OCI-LY7 (cell line): ENCODE measurements at regions not wholly inside any gene's neighbourhood (a gene's known extent, or its start where the extent isn't known, plus 50 kb on each side); places are given as distances from the start of the nearest gene placed in this dataset.
"Not testable (repeated sequence)": the region's sequence is repeated elsewhere in the genome, so short reads cannot be mapped to it uniquely, and the experiment has no call there.

Source experiments
- BruUV-seq: library from RNA; stranded (reverse); fragments of 400-500 nt; replicated peaks from 2 replicates; lab custom pipeline; 2021; lab: Mats Ljungman, UMichigan
- CTCF ChIA-PET: fragments of 300-600 bp; sonication (Branson Sonifier 250); formaldehyde crosslinking; loops from one replicate; lab custom pipeline; 2022; ENCODE audit warnings: antibody characterized with exemption; ENCODE audit not compliant: unreplicated experiment; lab: Charles Lee
- POLR2A ChIA-PET: fragments of 300-600 bp; sonication (Branson Sonifier 250); formaldehyde crosslinking; loops from one replicate; lab custom pipeline; 2022; ENCODE audit warnings: antibody characterized with exemption; lab: Charles Lee
- DNase-seq: peaks from one replicate; pipeline ENCODE4 v3.0.0-alpha.2; 2015; ENCODE audit warnings: low spot score
- H2AFZ ChIP-seq: fragments of 200-600 bp; sonication (generic), shearing (Covaris generic); 2 replicates; pipeline ENCODE4 v1.6.1; 2014; ENCODE audit warnings: mild to moderate bottlenecking, antibody characterized with exemption, low read length, moderate library complexity
- H3K27ac ChIP-seq: fragments of 200-600 bp; sonication (generic); 2 replicates; pipeline ENCODE4 v1.5.1; 2014; ENCODE audit warnings: mixed run types, low read depth, mild to moderate bottlenecking, moderate library complexity, low read length, inconsistent platforms; ENCODE audit not compliant: poor library complexity, severe bottlenecking
- H3K36me3 ChIP-seq: fragments of 200-600 bp; sonication (generic); 2 replicates; pipeline ENCODE4 v1.6.1; 2014; ENCODE audit warnings: mild to moderate bottlenecking, antibody characterized with exemption, low read length, moderate library complexity, mixed read lengths; ENCODE audit not compliant: insufficient read depth
- H3K4me1 ChIP-seq: fragments of 200-600 bp; sonication (generic); 2 replicates; pipeline ENCODE4 v1.5.1; 2014; ENCODE audit warnings: mild to moderate bottlenecking, low read length; ENCODE audit not compliant: insufficient read depth, poor library complexity, severe bottlenecking
- H3K4me2 ChIP-seq: fragments of 200-600 bp; sonication (generic); 2 replicates; pipeline ENCODE4 v1.6.1; 2014; ENCODE audit warnings: mild to moderate bottlenecking, low read length
- H3K4me3 ChIP-seq: fragments of 200-600 bp; sonication (generic); 2 replicates; pipeline ENCODE4 v1.5.1; 2014; ENCODE audit warnings: mild to moderate bottlenecking, low read depth, low read length; ENCODE audit not compliant: poor library complexity, severe bottlenecking
- H3K79me2 ChIP-seq: fragments of 200-600 bp; sonication (generic); 2 replicates; pipeline ENCODE4 v1.6.1; 2016; ENCODE audit warnings: low read depth, mild to moderate bottlenecking, low read length, moderate library complexity, mixed read lengths; ENCODE audit not compliant: insufficient read depth
- H3K9me2 ChIP-seq: fragments of 200-600 bp; sonication (generic); 2 replicates; pipeline ENCODE4 v1.6.1; 2016; ENCODE audit warnings: mild to moderate bottlenecking, low read length, mixed read lengths; ENCODE audit not compliant: insufficient read depth
- H3K9me3 ChIP-seq: fragments of 200-600 bp; sonication (generic); 2 replicates; pipeline ENCODE4 v1.6.1; 2014; ENCODE audit warnings: mild to moderate bottlenecking, mixed run types, low read length, mixed read lengths
- H4K20me1 ChIP-seq: fragments of 200-600 bp; sonication (generic); 2 replicates; pipeline ENCODE4 v1.6.1; 2014; ENCODE audit warnings: mild to moderate bottlenecking, antibody characterized with exemption, low read length, moderate library complexity, mixed read lengths; ENCODE audit not compliant: insufficient read depth
- CTCF ChIP-seq: fragments of 200-600 bp; sonication (generic); conservative IDR thresholded peaks from 2 replicates; pipeline ENCODE4 v1.5.1; 2014; ENCODE audit warnings: mild to moderate bottlenecking, antibody characterized with exemption, low read length, moderate library complexity, mixed read lengths
- EZH2phosphoT487 ChIP-seq: fragments of 200-600 bp; sonication (generic); IDR thresholded peaks from 2 replicates; pipeline ENCODE4 v1.6.1; 2018; ENCODE audit warnings: low read depth, borderline replicate concordance, mild to moderate bottlenecking, mixed run types, antibody characterized with exemption, low read length, moderate library complexity, mixed read lengths
- intact Hi-C: fragments of 100-400 bp; cut with micrococcal nuclease; formaldehyde crosslinking; loops from one replicate; pipeline ENCODE4 v1.10.0; 2022; ENCODE audit not compliant: unreplicated experiment

- H3K4me2 ChIP-seq: no peak overlapping the region
- no peak overlapping the region for H2AFZ ChIP-seq
- CTCF ChIA-PET: no interaction called here
- POLR2A ChIA-PET: interaction anchor here (0.8 to 1.0 kb wide), 2 partner anchors 148 to 219 kb away, joined by 4 to 7 read pairs; no protein-coding TSS in a partner anchor
- no peaks in the 10 kb centered on the region for H4K20me1 ChIP-seq
- H3K4me3 ChIP-seq: no peak overlapping the region
- no peaks in the 10 kb centered on the region for H3K36me3 ChIP-seq
- no peak for DNase-seq
- no peaks in the 10 kb centered on the region for H3K79me2 ChIP-seq
- intact Hi-C loops: no loop called here
- no peaks in the 10 kb centered on the region for H3K9me2 ChIP-seq
- no peak overlapping the region for H3K27ac ChIP-seq
- H3K9me3 ChIP-seq: no peaks in the 10 kb centered on the region
- TF ChIP-seq EZH2phosphoT487 (no peak), CTCF (no peak)
- H3K4me1 ChIP-seq: no peaks in the 10 kb centered on the region
- no TSS peak for BruUV-seq
Measured at GRCh38 chr3:25915673-25916072, 125.8 kb downstream of the OXSM start.

- no peaks in the 10 kb centered on the region for H3K9me2 ChIP-seq
- no peak for DNase-seq
- no peak overlapping the region for H3K4me3 ChIP-seq
- no TSS peak for BruUV-seq
- TF ChIP-seq CTCF (no peak), EZH2phosphoT487 (no peak)
- intact Hi-C loops: no loop called here
- CTCF ChIA-PET: no interaction called here
- H3K9me3 ChIP-seq: no peaks in the 10 kb centered on the region
- H4K20me1 ChIP-seq: no peaks in the 10 kb centered on the region
- H2AFZ ChIP-seq: no peak overlapping the region
- no peak overlapping the region for H3K27ac ChIP-seq
- POLR2A ChIA-PET: interaction anchor here (1.0 kb wide), 1 partner anchor 147 kb away, joined by 4 read pairs; no protein-coding TSS in a partner anchor
- no peaks in the 10 kb centered on the region for H3K4me1 ChIP-seq
- H3K79me2 ChIP-seq: no peaks in the 10 kb centered on the region
- H3K36me3 ChIP-seq: no peaks in the 10 kb centered on the region
- H3K4me2 ChIP-seq: no peak overlapping the region
Measured at GRCh38 chr3:25916321-25916720, 126.4 kb downstream of the OXSM start.

GRCh38 chr3:25931967-25932366 is 142.1 kb downstream of the OXSM start:
- H3K79me2 ChIP-seq, H3K4me3 ChIP-seq, intact Hi-C loops, H3K9me2 ChIP-seq, H3K27ac ChIP-seq, BruUV-seq, H4K20me1 ChIP-seq, H3K4me1 ChIP-seq, H3K36me3 ChIP-seq, DNase-seq, H3K4me2 ChIP-seq, CTCF ChIA-PET, H2AFZ ChIP-seq, H3K9me3 ChIP-seq: not testable (repeated sequence)
- POLR2A ChIA-PET: interaction anchor here (0.7 kb wide), 1 partner anchor 38 kb away, joined by 3 read pairs; no protein-coding TSS in a partner anchor
